Frontal cortex (tissue), 3 donors: ENCODE measurements at regions not wholly inside any gene's neighbourhood (a gene's known extent, or its start where the extent isn't known, plus 50 kb on each side); places are given as distances from the start of the nearest gene placed in this dataset.

Experiments
- DNase-seq, 2 donors: peaks; one replicate each; pipeline ENCODE4 v3.0.0; 2012; ENCODE audit warnings: low spot score in 2 of 2
- FAIRE-seq: peaks from 2 replicates; lab custom pipeline; 2012; peaks lifted over from hg19 to GRCh38; lab: Jason Lieb, UNC
- donor health status: control.
- donor health status: control.
- donor health status: control.

DNA sequence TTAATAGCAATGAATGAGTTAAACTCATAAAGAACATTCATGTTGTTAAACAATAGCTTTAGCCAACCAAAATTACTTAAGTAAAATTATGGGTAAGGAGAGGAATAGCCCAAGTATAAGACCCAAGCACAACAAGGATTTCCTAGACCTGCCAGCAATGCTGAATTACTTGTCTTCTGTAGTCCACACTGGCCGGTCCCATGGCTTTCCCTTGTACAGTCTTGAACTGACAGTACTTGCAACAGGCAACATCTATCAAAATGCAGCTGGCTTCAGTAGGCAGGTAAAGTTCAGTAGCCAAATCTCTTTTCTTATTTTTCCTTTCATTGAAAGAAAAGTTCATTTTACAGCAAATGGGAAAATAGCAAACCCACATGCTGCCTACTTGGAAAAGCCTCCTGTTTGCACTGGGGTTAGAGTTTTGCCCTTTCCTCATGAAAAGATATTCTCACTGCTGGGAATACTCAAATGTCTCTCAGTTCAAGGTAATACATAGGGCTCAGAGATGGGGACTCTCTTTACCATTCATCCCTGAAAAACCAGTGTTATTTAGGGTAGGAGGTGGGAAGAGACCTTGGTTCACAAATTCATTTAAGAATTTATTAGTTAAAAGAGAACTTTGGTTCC, 222.8 kb downstream of the TTLL7 start:
- no peak for DNase-seq
- no peak for FAIRE-seq

DNA sequence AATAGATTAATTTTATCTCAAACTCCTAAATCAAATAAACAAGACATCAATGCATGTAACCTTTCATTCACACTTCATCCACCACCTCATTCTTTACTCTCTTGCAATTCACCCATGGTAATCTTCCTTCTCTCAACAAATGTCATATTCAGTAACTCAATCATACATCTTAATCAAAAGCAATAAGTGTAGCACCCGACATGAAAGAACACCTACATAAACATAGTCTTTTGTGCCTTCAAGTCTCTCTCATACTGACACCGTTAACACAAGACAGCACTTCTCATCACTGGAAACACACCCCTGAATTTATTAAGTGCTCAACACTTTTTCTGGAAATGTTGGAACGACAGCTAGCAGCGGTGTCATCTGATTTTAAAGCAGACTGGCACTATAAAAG, 225.9 kb downstream of the TTLL7 start:
- FAIRE-seq (no peak), DNase-seq (no peak)

DNA sequence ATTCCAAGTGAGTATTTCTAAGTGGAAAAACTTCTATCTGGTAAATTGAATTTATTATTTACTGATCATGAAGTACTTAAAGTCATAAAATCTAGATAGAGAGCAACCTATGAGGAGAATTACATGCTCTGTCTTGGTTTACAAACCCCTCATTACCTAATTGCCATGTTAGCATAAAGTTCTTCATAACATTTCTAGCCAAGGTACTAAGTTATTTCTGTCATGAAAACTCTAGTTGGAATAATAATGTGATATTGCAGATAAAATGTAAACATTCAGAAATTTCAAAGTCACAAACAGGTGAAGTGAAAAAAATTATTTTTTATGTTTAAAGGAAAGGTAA, 228.6 kb downstream of the TTLL7 start:
- FAIRE-seq (peak; percentile 54), DNase-seq (no peak)

DNA sequence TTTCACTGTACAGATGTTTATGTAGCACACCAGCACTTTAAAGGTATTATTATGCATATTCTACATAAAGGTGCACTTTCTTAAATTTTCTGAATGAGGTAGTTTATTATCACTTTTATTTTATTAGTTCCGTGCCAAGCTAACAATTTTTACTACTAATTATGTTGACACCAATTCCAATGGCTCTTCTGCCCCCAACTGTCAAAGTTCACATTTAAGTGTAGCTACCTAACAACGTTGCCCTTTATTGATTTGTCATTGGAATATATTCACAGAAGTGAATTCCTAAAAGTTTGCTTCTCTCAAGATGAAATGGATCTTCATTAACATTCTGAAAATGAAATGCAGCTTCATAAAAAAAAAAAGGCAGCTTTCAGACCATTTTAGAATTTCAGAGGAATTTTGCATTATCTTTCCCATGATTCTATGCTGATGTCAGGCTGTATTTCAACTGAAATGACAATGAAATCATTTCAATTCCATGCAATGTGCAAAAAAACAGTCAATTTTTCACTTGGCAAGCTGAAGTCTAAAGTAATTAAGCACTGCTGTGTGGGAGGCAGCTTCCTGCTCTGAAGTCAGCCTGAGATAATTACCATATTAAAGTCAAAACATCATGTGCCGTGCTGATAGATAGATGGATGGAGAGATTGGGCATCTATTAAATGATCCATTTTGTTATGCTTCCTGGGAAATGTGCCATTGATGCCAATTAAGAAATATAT, 229.2 kb downstream of the TTLL7 start:
- FAIRE-seq (no peak), DNase-seq (no peak)

DNA sequence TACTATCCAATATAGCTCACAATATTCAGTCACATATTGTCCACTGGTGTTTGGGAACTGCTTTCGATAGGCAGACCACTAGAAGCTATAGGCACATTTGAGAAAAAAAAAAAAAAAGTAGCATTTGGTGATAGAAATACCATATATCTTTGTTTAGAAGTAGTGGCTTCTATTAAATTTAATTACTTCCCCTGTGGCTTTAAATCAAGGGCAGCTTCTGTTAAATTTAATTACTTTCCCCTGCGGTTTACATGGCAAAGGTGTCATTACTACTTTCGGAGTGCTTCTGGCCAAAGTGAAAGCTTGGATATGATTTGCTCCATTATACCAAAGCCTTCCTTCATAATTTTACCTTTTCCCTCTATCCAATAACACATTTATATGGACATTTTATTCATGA, 229.9 kb downstream of the TTLL7 start:
- DNase-seq = no peak
- no peak for FAIRE-seq

DNA sequence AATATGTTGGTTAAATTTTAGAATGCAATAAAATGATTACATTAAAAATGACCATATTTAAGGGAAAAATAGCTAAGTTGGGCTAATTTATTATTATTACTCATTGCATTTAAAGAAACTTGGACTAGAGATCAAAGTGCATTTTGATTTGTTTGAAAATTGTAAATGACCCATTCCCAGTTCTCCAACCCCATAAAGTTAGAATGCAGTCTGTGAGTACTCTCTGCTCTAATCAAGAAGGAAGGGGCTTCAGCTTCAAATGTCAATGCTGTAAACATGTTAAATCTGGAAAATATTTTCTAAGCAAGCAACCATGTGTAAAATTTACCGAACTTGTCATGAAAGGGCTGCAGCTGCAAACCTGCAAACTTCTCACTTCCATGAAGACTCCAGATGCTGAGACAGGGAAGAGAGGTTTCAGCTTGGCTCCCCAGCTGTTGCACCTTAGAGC, 232.7 kb downstream of the TTLL7 start:
- FAIRE-seq (no peak), DNase-seq (no peak)

DNA sequence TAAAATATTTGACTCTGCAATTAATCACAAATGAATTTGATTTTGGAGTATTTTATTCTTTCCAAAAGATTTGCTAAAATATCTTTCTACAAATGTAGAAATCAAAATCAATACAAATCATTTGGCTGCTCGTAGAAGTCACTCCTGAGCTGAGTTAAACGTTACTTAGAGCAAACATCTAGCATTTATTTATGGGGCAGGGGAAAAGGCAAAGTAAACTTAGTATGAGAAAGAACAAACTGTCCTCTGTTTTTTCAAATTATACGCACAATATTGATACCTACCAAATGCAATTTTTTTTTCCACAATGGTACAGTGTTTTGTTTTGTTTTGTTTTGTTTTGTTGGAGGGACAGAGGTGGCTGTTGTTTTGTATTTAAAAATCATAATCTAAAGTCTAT, 233.8 kb downstream of the TTLL7 start:
- no peak for FAIRE-seq
- DNase-seq = no peak

DNA sequence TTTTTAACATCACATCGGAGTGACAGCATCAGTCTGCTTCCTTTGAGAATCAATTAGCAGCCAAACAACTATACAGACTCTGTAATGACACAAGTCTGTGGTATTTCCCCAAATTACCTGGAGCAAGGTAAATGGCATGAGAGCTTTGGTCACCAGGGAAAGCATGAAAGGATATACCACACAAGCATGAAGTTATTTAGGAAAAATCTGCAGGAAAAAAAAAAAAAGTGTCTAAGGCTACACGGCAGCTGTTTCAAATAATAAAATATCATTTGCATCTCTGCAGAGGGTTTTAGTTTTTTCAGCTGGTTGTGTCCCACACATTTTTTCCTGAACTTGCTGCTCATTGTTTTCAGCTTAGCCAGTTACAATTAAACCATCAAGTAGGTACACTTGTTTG, 234.7 kb downstream of the TTLL7 start:
- DNase-seq = no peak
- no peak for FAIRE-seq

DNA sequence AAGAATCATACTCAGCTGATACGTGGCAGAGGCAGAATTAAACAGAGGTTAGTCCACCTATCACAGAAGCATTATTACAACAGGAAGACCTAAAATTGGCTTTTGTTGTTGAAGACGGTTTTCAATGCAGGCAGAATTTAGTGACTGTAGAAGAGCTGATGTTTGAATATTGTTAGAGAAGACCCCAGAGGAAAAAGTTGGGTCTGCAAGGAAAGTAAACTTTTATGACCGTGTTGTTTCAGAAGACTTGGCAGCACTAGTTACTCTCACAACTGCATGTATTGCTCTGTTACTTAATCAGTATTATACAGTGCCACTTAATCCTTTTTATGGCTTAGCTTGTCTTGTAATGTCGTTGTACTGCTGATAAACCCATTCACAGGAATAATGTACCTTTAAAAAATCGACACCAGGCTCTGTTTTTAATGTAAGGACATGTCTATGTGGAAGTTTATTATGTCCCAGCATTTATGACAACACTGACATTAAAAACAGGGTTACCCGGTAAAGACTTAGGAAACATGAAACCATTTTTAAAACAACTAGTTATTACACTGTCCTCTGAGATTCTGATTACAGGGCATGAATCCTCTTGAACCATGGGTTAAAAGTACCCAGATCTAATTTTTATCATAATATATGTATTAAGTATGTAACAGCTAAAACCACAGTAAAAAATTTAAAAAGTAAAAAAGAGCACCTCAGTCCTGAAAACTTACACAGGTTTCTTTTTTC, 235.4 kb downstream of the TTLL7 start:
- DNase-seq (no peak), FAIRE-seq (no peak)

DNA sequence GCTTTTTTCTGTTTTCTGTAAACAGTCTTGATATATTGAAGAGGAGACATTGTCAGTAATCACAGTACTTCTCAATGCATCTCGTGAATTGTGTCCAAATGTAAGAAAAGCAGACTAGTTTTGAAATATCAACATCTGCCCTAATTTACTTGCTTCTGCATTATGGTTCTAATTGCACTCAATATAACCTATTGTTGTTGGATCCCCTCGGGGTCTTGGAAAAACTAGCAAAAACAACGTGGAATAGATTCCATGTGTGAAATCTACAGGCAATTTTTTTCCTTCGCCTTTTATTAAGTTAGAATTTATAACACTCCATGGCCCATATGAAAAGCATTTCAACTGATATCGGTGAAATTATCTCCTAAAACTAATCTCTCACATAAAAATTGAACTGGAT, 236.5 kb downstream of the TTLL7 start:
- FAIRE-seq = no peak
- DNase-seq = no peak

DNA sequence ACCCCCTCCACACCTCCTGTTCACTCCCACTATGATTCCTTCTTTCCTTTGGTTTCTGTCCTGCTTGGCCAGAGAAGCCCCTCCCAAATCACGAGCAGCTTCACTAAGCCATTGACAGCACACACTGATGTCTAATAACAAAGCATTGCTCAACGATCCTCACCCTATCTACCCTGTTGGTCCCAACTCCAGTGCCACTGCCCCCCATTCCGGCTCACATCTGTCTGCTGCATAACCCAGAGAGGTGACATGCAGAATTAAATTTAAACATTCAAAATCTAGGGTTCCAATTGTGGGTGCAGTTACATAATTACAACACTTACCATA, 236.9 kb downstream of the TTLL7 start:
- DNase-seq = no peak
- no peak for FAIRE-seq

DNA sequence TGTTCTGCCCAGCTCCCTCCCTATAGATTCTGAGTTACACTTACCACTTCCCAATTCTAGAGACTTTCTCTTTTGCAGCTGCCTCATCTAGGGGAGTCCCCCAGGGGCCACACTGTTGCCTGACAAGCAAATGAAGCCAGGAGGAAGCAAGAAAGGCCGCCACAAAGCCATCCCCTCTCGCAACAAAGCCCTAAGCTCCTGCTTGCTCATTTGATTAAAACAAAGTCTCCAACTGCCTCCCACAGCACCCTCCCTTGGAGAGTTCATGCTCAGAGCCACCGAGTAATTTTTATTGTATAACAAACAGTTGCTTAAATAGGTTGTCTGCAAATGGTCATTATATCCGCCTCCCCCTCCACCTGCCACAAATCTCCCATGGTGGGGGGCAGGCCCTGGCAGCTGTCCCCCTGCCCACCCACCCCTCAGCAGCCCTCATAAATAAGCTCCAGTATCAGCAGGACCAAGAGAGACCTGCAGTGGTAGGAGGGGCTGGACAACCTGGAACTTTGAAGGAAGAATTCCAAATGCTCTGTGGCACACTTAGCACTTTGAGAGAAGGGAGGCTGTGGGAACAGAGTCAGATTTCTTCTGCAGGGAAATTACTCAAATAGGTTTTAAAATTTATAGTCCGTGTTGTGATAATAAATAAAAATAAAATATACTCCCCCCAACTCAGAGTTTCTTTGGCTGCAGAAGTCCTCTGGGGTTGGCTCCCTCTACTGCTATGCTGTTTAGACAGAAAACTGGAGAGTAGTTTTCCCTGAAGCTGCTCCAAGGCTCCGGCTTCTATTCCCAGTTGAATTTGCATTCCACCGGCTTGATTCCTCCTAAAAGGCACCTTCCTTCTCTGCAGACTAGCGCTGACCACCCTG, 237.5 kb downstream of the TTLL7 start:
- FAIRE-seq (no peak), DNase-seq (no peak)

DNA sequence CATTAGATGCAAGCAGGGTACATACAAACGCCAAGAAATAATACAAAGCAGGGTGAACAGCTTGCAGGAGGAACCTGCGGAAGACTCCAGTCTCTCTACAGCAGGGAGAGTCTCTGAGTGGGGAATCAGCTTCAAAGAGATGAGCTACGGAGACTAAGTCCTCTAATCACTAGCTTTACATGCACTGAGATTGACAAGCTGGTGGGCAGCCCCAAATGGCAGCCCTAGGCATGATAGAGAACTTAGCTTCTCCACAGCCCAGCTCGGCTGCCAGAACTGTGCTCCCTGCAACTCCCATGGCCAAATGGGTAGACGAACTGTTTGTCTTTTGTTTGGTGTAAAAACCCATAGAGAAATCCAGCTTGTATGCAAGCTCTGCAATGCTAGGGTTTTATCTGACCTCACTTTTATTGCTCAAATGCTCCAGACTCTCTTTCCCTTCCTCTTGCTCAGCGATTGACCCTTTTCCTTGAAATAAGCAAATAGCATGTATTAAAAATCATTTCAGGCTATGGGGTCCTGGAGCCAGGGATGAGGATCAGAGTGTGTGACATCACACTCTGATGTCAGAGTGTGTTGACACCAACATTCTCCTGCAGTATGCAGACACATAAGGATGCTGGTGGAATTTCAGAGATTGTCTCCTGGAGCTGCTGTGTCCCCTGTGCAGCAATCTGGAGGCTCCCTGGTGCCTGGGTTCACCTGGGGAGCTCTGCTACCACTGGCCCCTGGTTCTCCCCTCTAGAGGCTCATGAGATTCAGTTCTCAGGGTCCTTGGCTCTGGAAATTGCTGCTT, 238.5 kb downstream of the TTLL7 start:
- DNase-seq = no peak
- FAIRE-seq = no peak

DNA sequence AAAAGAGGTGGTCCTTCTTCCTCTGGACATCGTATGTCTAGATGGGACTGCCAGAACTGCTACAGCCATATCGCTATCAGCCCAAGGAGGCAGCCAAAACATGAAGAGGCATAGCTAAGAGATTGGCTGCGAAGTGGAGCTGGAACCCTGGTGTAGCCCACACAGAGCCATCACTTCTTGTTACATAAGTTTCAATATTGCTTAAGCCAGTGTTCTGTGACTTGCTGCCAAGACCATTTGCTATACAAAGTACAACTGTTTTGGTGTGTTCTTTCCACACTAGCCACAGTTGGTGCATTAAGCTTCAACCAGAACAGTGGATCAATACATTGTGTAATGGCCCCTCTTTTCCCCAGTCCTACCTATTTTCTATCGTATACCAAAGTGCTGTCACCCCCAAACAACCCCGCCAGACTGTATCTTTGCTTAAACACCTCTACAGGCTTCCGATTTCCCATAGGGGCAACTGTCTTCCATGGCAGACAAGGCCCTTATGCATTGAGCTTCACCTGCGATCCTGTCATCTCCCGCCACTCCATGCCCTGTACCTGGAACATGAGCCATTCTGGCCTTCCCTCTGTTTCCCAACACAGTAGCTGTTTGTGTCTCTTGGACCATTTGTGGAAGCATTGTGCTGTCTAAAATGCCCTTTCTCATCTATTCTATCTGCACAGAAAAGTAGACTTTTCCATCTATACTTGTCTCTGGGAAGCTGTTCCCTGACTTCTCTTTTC, 241.8 kb downstream of the TTLL7 start:
- DNase-seq (no peak), FAIRE-seq (no peak)

DNA sequence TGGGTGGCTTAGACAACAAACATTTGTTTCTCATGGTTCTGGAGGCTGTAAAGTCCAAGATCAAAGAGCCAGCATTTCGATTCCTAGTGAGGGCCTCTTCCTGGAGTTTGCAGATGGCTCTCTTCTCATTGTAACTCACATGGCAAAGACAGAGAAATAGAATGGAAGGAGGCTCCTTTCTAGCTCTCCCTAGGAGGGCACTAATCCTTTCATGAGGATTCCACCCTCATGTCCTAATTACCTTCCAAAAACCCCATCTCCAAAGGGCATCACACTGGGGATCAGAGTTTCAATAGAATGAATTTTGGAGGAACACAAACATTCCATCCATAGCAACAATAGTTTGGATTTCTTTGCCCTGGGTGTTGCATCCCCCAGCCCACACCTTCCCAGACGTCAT, 247.3 kb downstream of the TTLL7 start:
- FAIRE-seq = no peak
- no peak for DNase-seq

DNA sequence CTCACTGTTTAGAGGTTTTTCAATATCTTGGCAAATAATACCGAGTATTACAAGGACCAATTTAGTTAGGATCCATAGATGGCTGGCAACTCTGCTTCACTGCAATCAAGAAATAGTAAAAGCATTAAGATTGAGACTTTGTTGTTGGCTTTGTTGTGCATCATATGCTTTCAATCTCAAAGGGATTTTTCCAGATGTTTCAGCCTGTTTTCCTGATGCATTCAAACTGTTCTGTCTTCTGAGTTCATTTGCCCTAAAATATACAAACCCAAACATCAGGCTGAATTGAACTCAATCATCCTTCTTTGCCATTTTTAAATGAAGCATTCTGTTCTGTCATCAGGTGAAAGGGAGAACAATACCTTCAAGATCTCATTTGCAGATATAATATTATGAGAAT, 248.7 kb downstream of the TTLL7 start:
- DNase-seq (no peak), FAIRE-seq (no peak)

DNA sequence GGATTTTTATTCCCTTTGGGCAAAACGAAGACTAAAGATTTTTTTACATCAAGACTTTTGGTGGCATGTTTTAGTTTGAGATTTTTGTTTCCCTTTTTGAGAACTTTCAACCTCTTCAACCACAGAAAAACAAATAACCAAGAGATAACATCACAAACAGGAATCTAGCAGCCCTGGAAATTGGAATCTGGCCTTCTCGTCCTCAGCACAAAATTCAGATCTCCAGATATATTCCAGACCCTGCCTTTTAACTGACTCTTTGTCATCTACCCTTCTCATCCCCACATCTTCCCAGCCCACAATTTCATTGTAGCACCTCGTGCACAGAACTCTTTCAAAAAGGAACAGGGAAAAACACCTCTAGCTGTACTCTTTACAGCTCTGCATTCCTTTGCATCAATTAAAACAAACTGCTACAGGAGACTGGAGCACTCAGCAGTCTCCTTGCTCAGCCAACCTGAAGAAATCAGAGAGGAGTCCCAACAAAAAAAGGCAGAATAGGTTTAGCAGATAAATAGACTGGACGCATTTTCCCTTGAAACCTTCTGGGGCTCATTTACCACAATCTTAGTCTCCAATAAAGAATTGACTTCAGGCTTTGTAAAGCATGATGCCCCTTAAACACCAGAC, 251.0 kb downstream of the TTLL7 start:
- no peak for FAIRE-seq
- no peak for DNase-seq

DNA sequence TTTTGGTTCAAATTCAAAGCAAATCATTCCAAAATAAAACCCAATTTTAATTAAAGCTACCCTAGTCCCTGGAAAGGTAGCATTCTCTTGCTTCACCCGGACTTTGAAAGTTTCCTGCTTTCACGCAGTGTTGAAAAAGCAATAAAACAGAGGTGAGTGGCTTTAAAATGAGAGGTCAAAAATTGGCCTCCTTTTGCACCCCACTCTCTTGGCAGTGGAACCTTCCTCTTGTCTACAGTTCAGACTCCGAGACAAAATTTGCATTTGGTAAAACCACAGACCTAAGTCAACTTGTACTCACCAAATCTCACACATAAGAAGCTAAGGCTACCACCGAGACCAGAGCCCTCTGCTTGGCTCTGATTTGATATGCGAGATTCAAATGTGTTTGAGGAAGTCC, 252.7 kb downstream of the TTLL7 start:
- DNase-seq (no peak), FAIRE-seq (no peak)

DNA sequence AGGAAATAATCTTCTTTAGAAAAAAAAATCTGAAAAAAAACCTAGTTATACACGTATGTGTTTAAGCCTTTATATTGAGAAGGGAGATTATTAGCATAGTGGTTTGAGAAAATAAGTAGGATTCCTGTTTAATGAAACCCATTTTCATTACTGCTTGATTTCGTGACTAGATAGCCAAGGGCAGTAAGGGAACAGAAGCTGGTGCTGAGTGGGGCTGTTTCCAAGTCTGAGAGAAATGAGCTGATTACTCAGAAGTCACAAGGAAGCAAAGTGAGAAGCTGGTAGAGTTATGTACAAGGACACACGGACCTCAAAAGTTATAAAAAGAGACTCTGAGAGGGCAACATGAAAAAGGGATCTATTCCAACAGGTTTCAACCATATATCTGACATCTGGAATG, 256.5 kb downstream of the TTLL7 start:
- DNase-seq (no peak), FAIRE-seq (no peak)
